Ovary (tissue), 7 donors: ENCODE measurements at regions not wholly inside any gene's neighbourhood (a gene's known extent, or its start where the extent isn't known, plus 50 kb on each side); places are given as distances from the start of the nearest gene placed in this dataset. TPM values are rescaled to one million over a fixed set of nuclear protein-coding genes. Genes with fewer than 3 reads are reported as not detected.

Experiments used
- DNase-seq, 5 donors: peaks; one replicate each; pipeline ENCODE4 v3.0.0-alpha.2; 2019 to 2020
- H3K27ac ChIP-seq, 2 donors: fragments of 200-600 bp; one replicate each; pipeline versions ENCODE4 v1.5.1 to v1.8.0; 2019 to 2022
- H3K27me3 ChIP-seq: fragments of 200-600 bp; one replicate; pipeline ENCODE4 v1.8.0; 2022
- H3K36me3 ChIP-seq: fragments of 200-600 bp; sonication (generic); one replicate; pipeline ENCODE4 v1.5.1; 2019
- H3K4me1 ChIP-seq: one replicate; pipeline ENCODE4 v1.8.1; 2013; ENCODE audit warnings: mild to moderate bottlenecking, moderate library complexity; ENCODE audit not compliant: insufficient read depth
- H3K4me3 ChIP-seq: fragments of 200-600 bp; sonication (generic); one replicate; pipeline ENCODE4 v1.5.1; 2017
- H3K9me3 ChIP-seq, 2 donors: fragments of 200-600 bp in 1 of 2; sonication (generic) in 1 of 2; one replicate each; pipeline versions ENCODE4 v1.5.1 to v1.8.1; 2013 to 2019; ENCODE audit warnings: mild to moderate bottlenecking in 1 of 2, moderate library complexity in 1 of 2
- CTCF ChIP-seq, 3 donors: fragments of 450-650 bp in 2 of 3; fragments of 200-600 bp in 1 of 3; IDR thresholded peaks; one replicate each; pipeline versions ENCODE4 v1.5.1 to v1.8.0; 2016 to 2022; ENCODE audit warnings: antibody characterized with exemption in 3 of 3, mild to moderate bottlenecking in 1 of 3
- EP300 ChIP-seq: sonication (generic); formaldehyde crosslinking; IDR thresholded peaks from one replicate; pipeline ENCODE4 v1.6.1; 2017; ENCODE audit warnings: antibody characterized with exemption
- POLR2A ChIP-seq: fragments of 450-650 bp; IDR thresholded peaks from one replicate; pipeline ENCODE4 v1.6.1; 2017; ENCODE audit warnings: antibody characterized with exemption, mild to moderate bottlenecking, moderate library complexity
- WGBS, 3 donors: extraction: QIAGEN DNeasy Blood & Tissue Kit in 1 of 3; methylation state at CpG; one replicate each; pipeline versions ENCODE4 v1.1.5 to v1.1.7; 2013 to 2017; 5-methylcytosine and 5-hydroxymethylcytosine counted together
- intact Hi-C, 4 donors: fragments of 100-400 bp; cut with DNase I; formaldehyde crosslinking; loops; one replicate each; pipeline versions ENCODE4 v1.11.0 to v1.15.1; 2022 to 2023
- small RNA-seq: library from RNA; depleted of rRNA; stranded (forward); fragments of <200 nt; gene quantifications from one replicate; pipeline ENCODE3, GENCODE V24; 2016
- donor health status: DM: no; HTN: no; CAD: no; lungs with moderate emphysema.
- donor health status: DM: no; HTN: no; CAD: no.
- donor health status: Bipolar disorder and iron deficiency.
- donor health status: DM: no; HTN: no; CAD: no.
- donor health status: DM: yes; HTN: yes; CAD: no.

GRCh38 chr7:90078921-90079320, 75.3 kb upstream of the STEAP1 start:
- Histone ChIP-seq H3K4me1 (no peaks in the 10 kb centered on the region), H3K27me3 (no peaks in the 10 kb centered on the region), H3K4me3 (no peak overlapping the region), H3K9me3 (no peaks in the 10 kb centered on the region), H3K36me3 (no peaks in the 10 kb centered on the region), H3K27ac (no peak overlapping the region)
- 65 to 78% (median 75%) methylated on average over 3 of the region's 3 CpGs for WGBS, 3 donors
- intact Hi-C loops, result no loop called here
- no peak for DNase-seq
- TF ChIP-seq CTCF (IDR thresholded peaks at IDR 0.05) (no peak), EP300 (no peak), POLR2A (no peak)

GRCh38 chr7:90081621-90082020, 72.6 kb upstream of the STEAP1 start:
- no peaks in the 10 kb centered on the region for H3K9me3 ChIP-seq
- no peaks in the 10 kb centered on the region for H3K27me3 ChIP-seq
- H3K4me3 ChIP-seq, result no peak overlapping the region
- no peak for TF ChIP-seq EP300
- TF ChIP-seq CTCF (IDR thresholded peaks at IDR 0.05), result no peak
- no peak overlapping the region for H3K27ac ChIP-seq
- intact Hi-C loops, result no loop called here
- 88 to 97% (median 96%) methylated on average over 3 of the region's 3 CpGs for WGBS, 3 donors
- no peaks in the 10 kb centered on the region for H3K36me3 ChIP-seq
- no peak for DNase-seq
- H3K4me1 ChIP-seq, result no peaks in the 10 kb centered on the region

- no peaks in the 10 kb centered on the region for H3K9me3 ChIP-seq
- intact Hi-C loops, result no loop called here
- H3K4me3 ChIP-seq, result no peak overlapping the region
- no peak for DNase-seq
- H3K27ac ChIP-seq, result no peak overlapping the region
- H3K27me3 ChIP-seq, result no peaks in the 10 kb centered on the region
- no peak for TF ChIP-seq EP300
- TF ChIP-seq CTCF (IDR thresholded peaks at IDR 0.05), result no peak
- no peak for TF ChIP-seq POLR2A
- H3K4me1 ChIP-seq, result no peaks in the 10 kb centered on the region
- no peaks in the 10 kb centered on the region for H3K36me3 ChIP-seq
Observed at GRCh38 chr7:90092506-90092905, 61.8 kb upstream of the STEAP1 start.

GRCh38 chr7:90094030-90094429, 60.2 kb upstream of the STEAP1 start:
- H3K4me1 ChIP-seq, result no peaks in the 10 kb centered on the region
- no peaks in the 10 kb centered on the region for H3K36me3 ChIP-seq
- TF ChIP-seq CTCF (IDR thresholded peaks at IDR 0.05), result no peak
- no peak for TF ChIP-seq POLR2A
- no peak for TF ChIP-seq EP300
- H3K9me3 ChIP-seq, result no peaks in the 10 kb centered on the region
- no peak overlapping the region for H3K27ac ChIP-seq
- WGBS, 3 donors, result 84 to 90% (median 88%) methylated on average over 2 of the region's 2 CpGs
- no peak for DNase-seq
- intact Hi-C loops, result no loop called here
- H3K27me3 ChIP-seq, result no peaks in the 10 kb centered on the region
- H3K4me3 ChIP-seq, result no peak overlapping the region

Small RNAs in the stretch of these regions (small RNA-seq; reads per million reads assigned to genes)
- not detected for gene RNU6-274P
